ENCODE measurements at regions not wholly inside any gene's neighbourhood (a gene's known extent, or its start where the extent isn't known, plus 50 kb on each side); places are given as distances from the start of the nearest gene placed in this dataset.
A peak's percentile ranks its signal among the peaks of the same experiment; 100 is the strongest.

GRCh38 chr3:19093084-19093483, 55.2 kb upstream of the KCNH8 start:
- no peak for DNase-seq (ENCODE audit: extremely low read depth in 1 of 2, low read depth in 1 of 2)

GRCh38 chr3:19077388-19077787, 70.9 kb upstream of the KCNH8 start:
- no peak for DNase-seq (ENCODE audit: extremely low read depth in 1 of 2, low read depth in 1 of 2)

- DNase-seq (ENCODE audit: extremely low read depth in 1 of 2, low read depth in 1 of 2), result no peak
Observed at GRCh38 chr3:19075037-19075436, 73.3 kb upstream of the KCNH8 start.

GRCh38 chr3:19074257-19074900, 73.9 kb upstream of the KCNH8 start:
- no peak for DNase-seq (ENCODE audit: extremely low read depth in 1 of 2, low read depth in 1 of 2)

GRCh38 chr3:19073341-19074105, 74.8 kb upstream of the KCNH8 start:
- DNase-seq (ENCODE audit: extremely low read depth in 1 of 2, low read depth in 1 of 2), result no peak

- DNase-seq (ENCODE audit: extremely low read depth in 1 of 2, low read depth in 1 of 2), result no peak
Observed at GRCh38 chr3:19070325-19070724, 78.0 kb upstream of the KCNH8 start.

GRCh38 chr3:19065027-19065426, 83.3 kb upstream of the KCNH8 start:
- DNase-seq (ENCODE audit: extremely low read depth in 1 of 2, low read depth in 1 of 2), result no peak

- no peak for DNase-seq (ENCODE audit: extremely low read depth in 1 of 2, low read depth in 1 of 2)
Observed at GRCh38 chr3:19063936-19064335, 84.4 kb upstream of the KCNH8 start.

GRCh38 chr3:19060404-19060803, 87.9 kb upstream of the KCNH8 start:
- DNase-seq (ENCODE audit: extremely low read depth in 1 of 2, low read depth in 1 of 2), result no peak

GRCh38 chr3:19052874-19053273, 95.4 kb upstream of the KCNH8 start:
- no peak for DNase-seq (ENCODE audit: extremely low read depth in 1 of 2, low read depth in 1 of 2)

GRCh38 chr3:19046440-19046839, 101.9 kb upstream of the KCNH8 start:
- DNase-seq (ENCODE audit: extremely low read depth in 1 of 2, low read depth in 1 of 2), result no peak

GRCh38 chr3:19030522-19030839, 117.8 kb upstream of the KCNH8 start:
- DNase-seq (ENCODE audit: extremely low read depth in 1 of 2, low read depth in 1 of 2), result no peak

- no peak for DNase-seq (ENCODE audit: extremely low read depth in 1 of 2, low read depth in 1 of 2)
Observed at GRCh38 chr3:19029837-19030521, 118.3 kb upstream of the KCNH8 start.

GRCh38 chr3:19025441-19025840, 122.9 kb upstream of the KCNH8 start:
- DNase-seq (ENCODE audit: extremely low read depth in 1 of 2, low read depth in 1 of 2), result no peak

- no peak for DNase-seq (ENCODE audit: extremely low read depth in 1 of 2, low read depth in 1 of 2)
Observed at GRCh38 chr3:19022546-19022945, 125.8 kb upstream of the KCNH8 start.

GRCh38 chr3:19016851-19017250, 131.5 kb upstream of the KCNH8 start:
- no peak for DNase-seq (ENCODE audit: extremely low read depth in 1 of 2, low read depth in 1 of 2)

- DNase-seq (ENCODE audit: extremely low read depth in 1 of 2, low read depth in 1 of 2), result no peak
Observed at GRCh38 chr3:19013879-19014278, 134.4 kb upstream of the KCNH8 start.

GRCh38 chr3:19012846-19013245, 135.5 kb upstream of the KCNH8 start:
- no peak for DNase-seq (ENCODE audit: extremely low read depth in 1 of 2, low read depth in 1 of 2)

GRCh38 chr3:19002606-19003005, 145.7 kb upstream of the KCNH8 start:
- no peak for DNase-seq (ENCODE audit: extremely low read depth in 1 of 2, low read depth in 1 of 2)

- DNase-seq (ENCODE audit: extremely low read depth in 1 of 2, low read depth in 1 of 2), result no peak
Observed at GRCh38 chr3:18998069-18998468, 150.2 kb upstream of the KCNH8 start.

- DNase-seq (ENCODE audit: extremely low read depth in 1 of 2, low read depth in 1 of 2), result no peak
Observed at GRCh38 chr3:18992709-18993108, 155.6 kb upstream of the KCNH8 start.

GRCh38 chr3:18989237-18989795, 159.0 kb upstream of the KCNH8 start:
- peak in 1 of 2 donors; percentile 9 for DNase-seq (ENCODE audit: extremely low read depth in 1 of 2, low read depth in 1 of 2)

Data from stimulated activated CD8-positive, alpha-beta memory T cell treated with anti-CD3 and anti-CD28 coated beads, Interleukin-7, amount 100 ng/mL, for 48 hours (primary cell).